HG02642 (cell line): ENCODE measurements at regions not wholly inside any gene's neighbourhood (a gene's known extent, or its start where the extent isn't known, plus 50 kb on each side); places are given as distances from the start of the nearest gene placed in this dataset.

ENCODE experiments used
- ATAC-seq: cut with Tn5 transposase; IDR thresholded peaks from one replicate; pipeline ENCODE4 v1.9.1; 2021; ENCODE audit warnings: mild to moderate bottlenecking; ENCODE audit not compliant: unreplicated experiment, poor library complexity

- ATAC-seq = no peak
These were observed 69.6 kb downstream of the RBFOX3 start for GRCh38 chr17:79541056-79541850.

DNA sequence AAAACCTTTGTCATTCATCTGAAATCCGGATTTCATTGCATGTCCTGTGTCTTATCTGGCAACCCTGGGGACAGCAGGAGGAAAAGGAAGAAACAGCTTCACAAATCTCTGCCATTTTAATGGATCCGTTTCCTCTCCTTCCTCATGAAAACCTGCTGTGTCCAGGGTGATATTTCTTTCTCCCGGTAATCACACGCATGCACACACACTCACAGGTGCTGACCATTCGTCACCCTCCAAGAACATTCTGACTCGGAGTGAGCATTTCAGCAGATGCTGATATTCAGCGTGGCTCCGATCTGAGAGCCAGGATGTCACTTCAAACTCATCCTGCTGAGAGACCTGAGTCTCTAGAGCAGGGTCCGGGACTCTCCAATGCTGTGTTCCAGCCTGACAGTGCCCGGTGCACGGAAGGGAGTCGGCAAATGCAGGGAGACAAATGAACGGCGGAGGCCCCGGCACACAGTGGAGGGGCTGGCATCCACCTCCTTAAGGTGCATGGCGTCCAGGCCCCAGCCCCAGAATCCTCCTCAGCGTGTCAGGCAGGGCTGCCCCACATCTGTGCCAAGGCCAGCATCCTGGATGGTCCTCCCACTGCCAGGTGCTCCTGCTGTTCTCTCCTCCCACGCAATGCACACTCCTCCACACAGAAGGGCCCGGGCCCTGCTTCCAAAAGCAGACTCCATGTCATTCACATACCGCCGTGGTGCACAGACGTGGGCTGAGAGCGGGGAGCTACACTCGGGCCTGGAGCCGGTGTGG, 70.7 kb downstream of the RBFOX3 start:
- ATAC-seq = no peak

GRCh38 chr17:79538291-79538690, 72.6 kb downstream of the RBFOX3 start:
- ATAC-seq = no peak

DNA sequence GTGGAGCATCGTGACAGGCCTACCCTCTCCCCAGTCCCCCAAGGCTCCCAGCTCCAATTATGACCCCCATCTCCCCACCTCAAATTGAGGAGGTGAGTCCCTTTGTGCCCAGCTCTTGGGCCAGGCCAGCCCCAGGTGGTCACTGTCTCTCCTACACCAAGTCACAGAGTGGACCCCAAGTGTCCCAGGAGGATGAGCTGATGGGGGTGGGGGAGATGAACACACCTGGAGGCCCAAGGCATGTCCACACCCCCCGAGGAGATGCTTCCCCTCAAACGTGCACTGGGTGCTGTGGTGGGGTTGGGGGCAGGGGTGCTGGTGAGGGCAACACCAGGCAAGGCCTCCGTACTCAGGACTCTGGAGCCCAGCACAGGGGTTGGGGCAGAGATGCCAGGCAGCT, 73.2 kb downstream of the RBFOX3 start:
- no peak for ATAC-seq

DNA sequence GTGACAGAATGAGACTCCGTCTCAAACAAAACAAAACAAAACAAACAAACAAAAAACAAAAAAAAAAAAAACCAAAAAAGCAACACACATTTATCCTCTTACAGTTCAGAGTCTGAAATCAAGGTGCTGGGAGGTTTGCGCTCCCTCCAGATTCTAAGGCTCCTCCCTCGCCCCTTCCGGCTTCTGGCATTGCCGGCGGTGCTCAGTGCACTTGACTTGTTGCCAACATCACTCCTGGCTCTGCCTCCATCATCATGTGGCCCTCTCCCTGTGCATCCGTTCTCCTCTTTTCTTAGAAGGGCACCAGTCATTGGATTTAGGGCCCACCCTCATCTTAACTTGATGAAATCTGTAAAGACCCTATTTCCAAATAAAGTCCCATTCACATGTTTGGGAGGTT, 73.8 kb downstream of the RBFOX3 start:
- ATAC-seq = no peak

DNA sequence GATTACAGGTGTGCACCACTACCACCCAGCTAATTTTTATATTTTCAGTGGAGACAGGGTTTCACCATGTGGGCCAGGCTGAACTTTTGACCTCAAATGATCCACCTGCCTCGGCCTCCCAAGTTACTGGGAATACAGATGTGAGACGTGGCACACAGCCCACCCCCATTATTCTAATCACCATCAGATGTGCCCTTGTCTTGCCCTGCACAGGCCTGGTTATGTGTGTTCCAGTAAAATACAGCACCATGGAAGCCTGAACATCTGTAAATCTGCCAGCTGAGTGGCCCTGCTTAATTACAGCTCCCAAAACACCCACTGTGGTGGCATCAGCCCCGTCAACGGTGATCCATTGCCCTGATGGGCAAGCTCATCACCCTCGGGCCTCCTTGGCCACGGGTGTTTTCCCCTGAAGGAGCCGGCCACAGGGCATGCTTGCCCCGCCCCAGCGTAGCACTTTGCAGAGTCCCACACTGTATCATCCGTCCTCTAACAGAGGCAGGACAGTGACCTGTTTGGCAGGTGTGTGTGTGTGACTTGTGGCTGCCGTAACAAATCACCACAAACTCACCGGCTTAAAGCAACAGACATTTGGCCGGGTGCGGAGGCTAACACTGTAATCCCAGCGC, 74.5 kb downstream of the RBFOX3 start:
- no peak for ATAC-seq

GRCh38 chr17:79535728-79536025, 75.2 kb downstream of the RBFOX3 start:
- no peak for ATAC-seq

DNA sequence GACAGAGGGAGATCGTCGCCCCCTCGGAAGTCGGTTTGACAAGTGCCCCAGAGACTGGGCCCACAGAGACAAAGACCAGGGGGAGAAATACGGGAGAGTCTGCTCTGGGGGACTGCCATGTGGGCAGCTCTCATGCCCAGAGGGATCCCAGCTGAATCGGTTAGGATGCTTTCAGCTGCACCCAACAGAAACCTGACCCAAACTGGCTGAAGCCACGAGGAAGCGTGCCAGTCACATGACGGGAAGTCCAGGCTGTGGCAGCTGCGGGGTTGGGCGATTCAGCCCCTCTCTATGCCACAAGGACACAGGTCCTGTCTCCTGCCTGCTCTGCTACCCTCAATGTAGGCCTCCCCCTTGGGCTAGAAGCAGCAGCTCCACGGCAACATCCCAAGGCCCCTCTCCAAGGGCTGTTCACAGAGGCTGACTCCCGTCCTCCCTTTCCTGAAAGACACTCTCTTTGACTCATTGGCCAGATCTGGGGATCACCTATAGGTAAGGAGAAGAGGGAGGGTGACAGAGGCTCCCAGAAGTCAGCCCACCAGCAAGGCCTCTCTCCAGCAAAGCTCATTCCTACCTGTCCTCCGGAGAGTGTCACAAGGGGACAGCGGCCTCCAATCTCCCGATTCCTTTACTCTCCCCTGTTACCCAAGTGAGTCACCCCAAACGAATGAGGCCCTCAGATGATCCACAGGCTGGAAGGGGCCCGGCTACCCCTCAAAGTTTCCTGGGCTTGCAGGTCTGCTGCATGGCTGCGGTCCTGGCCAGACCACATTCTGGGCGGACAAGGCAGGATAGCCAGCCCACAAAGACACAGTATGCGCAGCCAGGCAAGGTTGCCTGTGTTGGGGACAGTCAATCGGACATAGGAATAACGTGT, 75.8 kb downstream of the RBFOX3 start:
- ATAC-seq = no peak

DNA sequence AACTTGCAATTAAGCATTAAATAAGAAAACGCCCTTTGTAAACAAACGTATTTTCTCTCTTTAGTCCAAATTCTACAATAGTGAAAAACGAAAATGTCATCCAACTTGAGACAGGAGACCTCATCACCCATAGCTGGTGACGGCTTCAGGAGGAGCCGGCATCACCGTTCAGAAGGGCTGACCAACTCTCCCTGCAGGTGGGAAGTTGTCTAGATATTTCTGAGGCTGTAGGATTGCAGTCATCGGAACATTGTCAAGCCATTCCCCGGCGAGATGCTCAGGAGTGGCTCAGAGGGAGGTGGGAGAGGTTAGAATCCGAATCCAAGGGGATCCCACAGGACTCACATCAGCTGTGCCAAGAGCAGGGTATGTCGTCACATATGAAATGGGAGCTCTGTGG, 76.7 kb downstream of the RBFOX3 start:
- ATAC-seq = no peak

GRCh38 chr17:79533116-79533515, 77.7 kb downstream of the RBFOX3 start:
- no peak for ATAC-seq

DNA sequence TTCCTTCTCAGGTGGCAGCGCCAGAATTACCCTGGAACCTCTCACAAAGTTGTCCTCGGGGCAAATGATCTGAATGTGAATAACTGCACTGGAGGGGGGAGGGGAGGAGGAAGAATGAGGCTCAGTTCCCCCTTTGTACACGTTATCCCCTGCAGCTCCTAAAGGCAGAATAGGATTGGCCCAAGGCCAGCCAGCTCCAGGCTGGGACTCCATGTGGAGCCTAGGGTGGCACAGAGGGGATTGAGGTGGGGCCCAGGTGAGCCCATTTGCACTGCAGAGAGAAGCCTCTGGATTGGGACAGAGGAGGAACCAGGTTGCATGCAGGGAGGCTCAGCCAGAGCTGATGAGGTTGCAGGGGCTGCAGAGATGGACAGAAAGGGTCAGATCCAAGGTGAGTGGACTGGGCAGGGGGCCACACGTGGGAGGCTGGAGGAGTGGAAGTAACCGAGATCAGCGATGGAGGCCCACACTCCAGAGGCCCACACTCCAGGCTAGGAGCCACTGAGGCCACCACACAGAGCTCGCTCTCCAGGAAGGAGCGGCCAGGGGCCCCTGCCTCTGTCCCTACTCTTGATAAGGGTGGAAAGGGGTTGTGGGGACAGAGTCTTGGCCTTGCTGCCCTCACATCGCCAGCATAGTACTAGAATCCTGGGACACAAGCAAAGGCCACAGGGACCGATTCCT, 78.6 kb downstream of the RBFOX3 start:
- ATAC-seq = no peak

- ATAC-seq = no peak
These were observed 79.4 kb downstream of the RBFOX3 start for GRCh38 chr17:79531191-79532095.

DNA sequence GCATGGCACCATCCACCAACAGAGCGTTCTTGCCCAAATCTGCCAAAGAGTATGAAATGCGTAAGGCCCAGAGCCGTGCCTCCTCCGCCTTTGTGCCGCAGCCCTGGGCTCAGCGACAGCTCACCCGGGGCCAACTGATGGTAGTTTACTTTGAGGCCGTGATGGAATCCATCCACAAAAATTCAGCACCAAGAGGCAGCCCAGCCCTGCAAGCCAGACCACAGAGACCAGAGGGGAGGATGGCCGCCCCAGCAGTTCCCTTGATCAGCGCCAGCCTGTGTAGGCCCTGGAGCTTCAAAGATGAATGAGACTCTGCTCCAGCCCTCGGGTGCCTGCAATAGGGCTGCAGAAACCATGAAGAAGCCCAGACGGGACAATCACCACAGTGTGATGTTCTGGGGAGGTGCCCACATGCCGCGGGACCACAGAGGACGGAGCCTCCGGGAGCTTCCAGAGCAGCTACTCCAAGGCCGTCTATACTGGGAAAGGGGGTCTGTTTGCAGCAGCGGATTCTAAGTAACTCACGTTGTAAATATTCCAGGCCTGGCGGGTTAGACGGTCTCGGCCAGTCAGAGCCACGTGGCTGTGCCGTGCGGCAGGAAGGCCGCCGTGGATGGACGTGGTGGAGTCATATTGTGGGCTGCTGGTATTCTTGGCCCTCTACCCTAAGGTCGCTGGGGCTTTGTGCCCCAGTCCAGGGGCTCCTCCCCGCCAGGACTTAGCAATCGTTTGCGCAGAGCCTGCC, 80.3 kb downstream of the RBFOX3 start:
- no peak for ATAC-seq

- no peak for ATAC-seq
These were observed 81.2 kb downstream of the RBFOX3 start for GRCh38 chr17:79529661-79530081.

DNA sequence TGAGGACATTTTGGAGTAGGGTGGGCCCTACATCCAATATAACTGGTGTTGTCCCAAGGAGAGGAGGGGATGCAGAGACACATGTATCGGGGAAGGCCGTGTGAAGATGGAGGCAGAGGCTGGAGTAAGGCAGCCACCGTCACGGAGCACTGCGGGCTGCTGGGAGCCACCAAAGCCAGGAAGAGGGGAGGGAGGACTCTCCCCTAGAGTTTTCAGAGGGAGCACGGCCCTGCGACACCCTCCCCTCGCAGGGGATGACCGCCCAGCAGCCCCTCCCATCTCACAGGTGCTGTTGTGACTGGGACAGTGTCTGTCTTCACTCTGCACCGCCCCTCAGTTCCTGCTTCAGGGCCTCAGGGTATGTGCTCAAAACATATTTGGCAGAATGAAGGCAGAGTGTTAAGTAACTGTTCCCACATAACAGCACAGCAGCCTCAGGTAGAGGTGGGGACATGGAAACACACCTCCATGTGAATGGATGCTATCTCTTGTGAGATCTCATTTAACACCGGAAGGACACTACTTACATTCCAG, 82.2 kb downstream of the RBFOX3 start:
- ATAC-seq = no peak

GRCh38 chr17:79527306-79527705, 83.5 kb downstream of the RBFOX3 start:
- ATAC-seq = no peak

GRCh38 chr17:79525793-79526677, 84.8 kb downstream of the RBFOX3 start:
- no peak for ATAC-seq
